Stimulated activated CD4-positive, alpha-beta T cell treated with anti-CD3 and anti-CD28 coated beads, Interleukin-2, amount 100 ng/mL, for 4 hours (primary cell): ENCODE measurements at regions not wholly inside any gene's neighbourhood (a gene's known extent, or its start where the extent isn't known, plus 50 kb on each side); places are given as distances from the start of the nearest gene placed in this dataset.
"Not testable (repeated sequence)": the region's sequence is repeated elsewhere in the genome, so short reads cannot be mapped to it uniquely, and the experiment has no call there.

Source experiments
- DNase-seq: peaks from one replicate; pipeline ENCODE4 v3.0.0-alpha.2; 2020; ENCODE audit warnings: low read depth

DNA sequence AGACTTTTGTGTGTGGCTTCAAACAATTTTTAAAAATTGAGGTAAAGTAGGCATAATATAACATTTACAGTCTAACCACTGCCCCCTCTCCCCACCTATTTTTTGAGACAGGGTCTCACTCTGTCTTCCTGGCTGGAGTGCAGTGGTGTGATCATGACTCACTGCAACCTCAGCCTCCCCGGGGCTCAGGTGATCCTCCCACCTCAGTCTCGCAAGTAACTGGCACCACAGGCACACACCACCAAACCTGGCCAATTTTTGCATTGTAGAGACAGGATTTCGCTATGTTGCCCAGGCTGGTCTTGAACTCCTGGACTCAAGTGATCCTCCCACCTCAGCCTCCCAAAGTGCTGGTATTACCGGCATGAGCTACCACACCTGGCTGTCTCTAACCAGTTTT lies 161.8 kb downstream of the GOSR1 start:
- DNase-seq = not testable (repeated sequence)

DNA sequence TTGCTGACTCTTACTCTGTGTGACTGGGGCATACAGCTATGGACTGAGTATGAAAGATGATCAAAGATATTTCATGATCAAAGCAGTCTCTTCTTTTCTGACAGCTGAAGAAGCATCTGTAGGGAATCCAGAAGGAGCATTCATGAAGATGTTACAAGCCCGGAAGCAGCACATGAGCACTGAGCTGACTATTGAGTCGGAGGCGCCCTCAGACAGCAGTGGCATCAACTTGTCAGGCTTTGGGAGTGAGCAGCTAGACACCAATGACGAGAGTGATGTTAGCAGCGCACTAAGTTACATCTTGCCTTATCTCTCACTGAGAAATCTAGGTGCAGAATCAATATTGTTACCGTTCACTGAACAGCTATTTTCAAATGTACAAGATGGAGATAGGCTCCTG lies 154.4 kb downstream of the GOSR1 start:
- not testable (repeated sequence) for DNase-seq

DNA sequence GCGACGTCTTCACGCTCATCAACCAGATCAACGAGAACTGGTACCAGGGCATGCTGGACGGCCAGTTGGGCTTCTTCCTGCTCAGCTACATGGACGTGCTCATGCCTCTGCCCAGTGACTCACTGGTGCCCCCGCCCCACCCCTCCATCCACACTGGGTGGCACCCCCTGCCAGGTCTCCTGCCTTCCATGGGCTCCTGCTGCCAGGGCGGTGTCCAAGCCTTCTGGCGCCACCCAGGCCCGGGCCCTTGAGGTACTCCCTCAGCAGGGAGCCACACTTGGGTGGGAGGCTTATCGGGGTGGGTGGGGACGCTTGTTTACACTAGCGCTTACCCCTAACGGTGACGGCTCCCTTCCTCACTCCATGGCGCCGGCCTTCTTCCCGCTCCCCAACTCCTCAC lies 148.2 kb downstream of the GOSR1 start:
- not testable (repeated sequence) for DNase-seq

GRCh38 chr17:30624180-30624579 lies 147.0 kb downstream of the GOSR1 start:
- DNase-seq = not testable (repeated sequence)

GRCh38 chr17:30609682-30610081 lies 132.5 kb downstream of the GOSR1 start:
- DNase-seq = not testable (repeated sequence)

GRCh38 chr17:30605523-30605922 lies 128.3 kb downstream of the GOSR1 start:
- DNase-seq = no peak

DNA sequence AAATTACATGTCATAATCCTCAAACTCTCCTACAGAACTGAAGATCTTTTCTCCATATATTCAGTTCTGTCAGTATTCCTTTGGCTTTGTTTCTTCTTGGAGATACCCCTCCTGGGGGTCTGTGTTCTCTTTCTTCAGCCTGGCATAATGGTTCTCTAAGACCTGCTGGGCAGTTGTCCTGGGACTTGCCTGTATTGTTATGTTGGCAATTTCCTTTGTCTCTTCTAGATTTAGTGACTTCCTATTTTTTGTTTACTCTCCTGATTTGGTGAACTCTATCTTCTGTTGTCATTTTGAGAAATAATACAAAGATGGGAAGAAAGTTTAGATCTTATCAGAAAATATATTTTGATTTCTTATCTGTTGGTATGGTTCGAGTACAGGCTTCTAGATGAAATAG lies 127.8 kb downstream of the GOSR1 start:
- DNase-seq = no peak

GRCh38 chr17:30602396-30602795 lies 125.2 kb downstream of the GOSR1 start:
- not testable (repeated sequence) for DNase-seq

DNA sequence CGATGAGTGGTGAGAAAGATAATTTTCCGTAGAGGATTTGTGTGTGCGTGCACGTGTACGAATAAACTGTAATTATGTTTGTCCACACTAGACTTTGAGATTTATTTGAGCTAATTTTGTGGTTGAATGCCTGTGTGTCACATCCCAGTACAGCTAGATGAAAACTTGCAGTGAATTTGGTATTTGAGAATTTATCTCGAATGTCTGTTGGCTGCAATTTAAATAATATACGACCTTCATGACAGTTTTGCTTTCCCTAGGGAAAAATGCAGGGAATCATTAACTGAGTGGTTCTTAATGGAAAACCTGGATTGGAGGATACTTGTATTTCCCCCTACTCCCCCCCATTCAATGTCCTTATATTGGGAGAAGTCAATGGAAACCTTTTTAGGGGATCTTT lies 124.8 kb downstream of the GOSR1 start:
- not testable (repeated sequence) for DNase-seq

DNA sequence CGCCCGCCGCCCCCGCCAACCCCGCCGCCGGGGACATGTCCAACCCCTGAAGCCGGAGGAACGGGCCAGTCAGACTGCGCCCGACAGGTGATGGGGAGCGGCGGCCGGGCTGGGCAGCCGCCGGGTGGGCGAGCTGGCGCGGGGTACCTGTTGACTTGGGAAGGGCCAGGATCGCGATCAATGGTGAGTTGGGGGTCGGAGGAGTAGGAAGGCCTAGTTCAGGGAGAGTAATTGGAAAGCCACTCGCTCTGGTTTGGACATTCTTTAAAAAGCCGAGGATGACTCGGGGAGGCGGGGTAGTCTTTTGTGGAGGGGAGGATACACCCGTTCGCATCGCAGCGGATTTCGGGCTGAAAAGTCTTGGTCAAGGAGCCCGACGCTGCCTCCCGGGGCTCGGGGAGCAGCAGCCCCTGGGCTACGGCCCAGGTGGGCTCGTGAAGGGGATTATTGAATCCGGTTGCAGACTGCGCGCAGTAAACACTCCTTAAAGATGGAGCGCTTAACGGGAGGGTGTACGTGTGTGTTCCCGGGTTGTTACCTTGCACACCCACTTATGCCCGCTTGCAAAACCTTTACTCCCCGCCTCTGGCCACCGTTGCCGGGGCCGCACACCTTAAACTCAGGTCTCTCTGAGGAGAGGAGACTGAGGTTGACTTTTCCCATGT lies 123.8 kb downstream of the GOSR1 start:
- DNase-seq = no peak

- DNase-seq = peak; percentile 23
These were observed 123.0 kb downstream of the GOSR1 start for GRCh38 chr17:30600060-30600829.

DNA sequence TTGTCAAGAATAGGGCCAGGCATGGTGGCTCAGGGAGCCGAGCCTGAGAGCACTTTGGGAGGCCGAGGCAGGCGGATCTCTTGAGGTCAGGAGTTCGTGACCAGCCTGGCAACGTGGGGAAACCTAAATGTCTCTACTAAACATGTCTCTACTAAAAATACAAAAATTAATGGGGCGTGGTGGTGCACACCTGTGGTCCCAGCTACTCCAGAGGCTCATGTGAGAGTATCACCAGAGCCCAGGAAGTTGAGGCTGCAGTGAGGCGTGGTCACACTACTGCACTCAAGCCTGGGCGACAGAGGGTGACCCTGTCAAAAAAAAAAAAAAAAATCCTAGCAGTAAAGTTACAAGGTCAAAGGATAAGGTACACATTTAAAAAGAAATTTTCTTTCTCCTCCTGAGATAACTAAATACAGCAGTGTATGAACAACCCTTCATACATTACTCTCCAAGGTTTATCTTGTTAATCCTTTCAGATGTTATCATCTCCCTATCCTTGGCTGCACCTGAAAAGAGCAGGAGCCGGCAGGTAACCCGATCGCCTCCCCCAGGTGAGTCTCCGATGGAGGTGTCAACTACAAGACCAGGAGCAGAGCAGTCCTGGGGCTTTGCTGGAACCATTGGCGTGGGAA lies 122.3 kb downstream of the GOSR1 start:
- DNase-seq = no peak

DNA sequence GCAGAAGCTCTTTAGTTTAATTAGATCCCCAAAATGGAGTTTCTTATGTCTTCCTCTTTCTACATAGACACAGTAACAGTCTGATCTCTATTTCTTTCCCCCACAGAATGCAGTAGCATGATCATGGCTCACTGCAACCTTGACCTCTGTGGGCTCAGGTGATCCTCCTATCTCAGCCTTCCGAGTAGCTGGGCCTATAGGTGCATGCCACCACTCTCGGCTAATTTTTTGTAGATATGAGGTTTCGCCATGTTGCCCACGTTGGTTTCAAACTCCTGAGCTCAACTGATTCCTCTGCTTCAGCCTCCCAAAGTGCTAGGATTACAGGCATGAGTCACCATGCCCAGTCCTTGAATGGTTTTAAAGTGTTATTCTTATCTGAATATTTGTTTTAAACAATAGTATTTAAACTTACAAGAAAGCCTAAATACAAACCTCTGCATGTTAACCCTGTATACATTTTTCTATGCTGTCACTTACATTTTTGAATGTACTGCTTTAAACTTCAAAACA lies 120.6 kb downstream of the GOSR1 start:
- DNase-seq = no peak

GRCh38 chr17:30596948-30597775 lies 120.0 kb downstream of the GOSR1 start:
- not testable (repeated sequence) for DNase-seq

GRCh38 chr17:30594953-30595371 lies 117.8 kb downstream of the GOSR1 start:
- DNase-seq = not testable (repeated sequence)

GRCh38 chr17:30594223-30594952 lies 117.2 kb downstream of the GOSR1 start:
- DNase-seq = no peak

DNA sequence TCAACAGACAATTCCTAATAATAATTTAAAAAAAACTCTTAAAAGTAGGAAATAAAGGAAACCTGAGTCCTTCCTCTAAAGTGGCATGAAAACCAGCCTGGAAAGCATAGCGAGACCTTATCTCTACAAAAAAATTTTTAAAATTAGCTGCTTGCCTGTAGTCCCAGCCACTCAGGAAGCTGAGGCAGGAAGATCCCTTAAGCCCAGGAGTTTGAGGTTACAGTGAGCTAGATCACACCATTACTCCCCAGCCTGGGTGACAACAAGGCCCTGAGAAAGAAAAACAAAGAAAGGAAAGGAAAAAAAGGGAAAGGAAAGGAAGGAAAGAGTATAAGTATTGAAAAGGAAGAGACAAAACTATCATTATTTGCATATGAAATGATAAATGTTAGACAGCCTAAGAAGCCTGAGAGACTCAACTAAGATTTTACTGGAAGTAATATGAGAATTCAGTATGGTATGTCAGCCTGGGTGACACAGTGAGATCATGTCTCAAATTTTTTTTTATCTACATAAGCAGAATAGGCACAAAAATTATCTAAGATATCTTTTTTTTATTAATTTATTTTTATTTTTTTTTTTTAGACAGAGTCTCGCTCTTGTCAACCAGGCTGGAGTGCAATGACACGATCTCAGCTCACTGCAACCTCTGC lies 113.0 kb downstream of the GOSR1 start:
- no peak for DNase-seq

- DNase-seq = no peak
These were observed 112.2 kb downstream of the GOSR1 start for GRCh38 chr17:30589431-30589830.

DNA sequence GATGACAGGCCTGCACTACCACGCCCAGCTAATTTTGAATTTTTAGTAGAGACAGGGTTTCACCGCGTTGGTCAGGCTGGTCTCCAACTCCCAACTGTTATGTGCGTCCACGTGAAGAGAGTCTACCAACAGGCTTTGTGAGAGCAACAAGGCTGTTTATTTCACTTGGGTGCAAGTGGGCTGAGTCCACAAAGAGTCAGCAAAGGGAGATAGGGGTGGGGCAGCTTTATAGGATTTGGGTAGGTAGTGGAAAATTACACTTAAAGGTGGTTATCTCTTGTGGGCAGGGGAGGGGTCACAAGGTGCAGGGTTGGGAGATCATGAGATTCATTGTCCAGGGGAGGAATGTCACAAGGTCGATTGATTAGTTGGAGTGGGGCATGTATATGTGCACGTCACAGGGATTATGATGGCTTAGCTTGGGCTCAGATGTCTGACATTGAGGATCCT lies 111.6 kb downstream of the GOSR1 start:
- no peak for DNase-seq

GRCh38 chr17:30586818-30587595 lies 109.8 kb downstream of the GOSR1 start:
- no peak for DNase-seq
